GM12865 (cell line): ENCODE measurements at regions not wholly inside any gene's neighbourhood (a gene's known extent, or its start where the extent isn't known, plus 50 kb on each side); places are given as distances from the start of the nearest gene placed in this dataset.
A peak's percentile ranks its signal among the peaks of the same experiment; 100 is the strongest.

ENCODE experiments used
- DNase-seq: peaks from one replicate; pipeline ENCODE4 v3.0.0; 2010; ENCODE audit warnings: low read depth
- H3K4me3 ChIP-seq: 2 replicates; pipeline ENCODE4 v1.5.1; 2011; ENCODE audit warnings: mild to moderate bottlenecking, low read depth, low read length, control low read depth
- CTCF ChIP-seq: IDR thresholded peaks from 2 replicates; pipeline ENCODE4 v1.5.1; 2011; ENCODE audit warnings: low read length, control low read depth, low read depth, inconsistent platforms; ENCODE audit not compliant: insufficient read depth; ENCODE audit errors: missing control alignments

DNA sequence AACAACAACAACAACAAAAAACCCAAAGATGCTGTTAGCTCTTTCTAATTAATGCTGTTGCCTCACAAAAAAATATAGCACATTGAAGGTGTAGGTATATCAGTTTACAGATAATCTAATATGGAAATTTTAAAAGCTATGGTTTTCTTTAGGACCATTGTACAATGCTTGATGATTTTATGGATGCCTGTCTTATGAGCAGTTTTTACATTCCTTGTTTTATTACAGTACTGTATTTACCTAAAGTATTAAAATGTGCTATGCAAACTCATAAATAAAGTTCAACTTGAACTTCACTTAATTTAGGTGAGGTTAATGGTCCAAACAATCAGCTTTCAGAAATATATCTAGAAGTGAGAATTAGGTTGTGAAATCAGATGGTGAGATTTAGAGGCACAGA lies 212.2 kb upstream of the GOLIM4 start:
- no peak for TF ChIP-seq CTCF
- DNase-seq = no peak
- no peak overlapping the region for H3K4me3 ChIP-seq

GRCh38 chr3:168295027-168295426 lies 199.3 kb upstream of the GOLIM4 start:
- no peak overlapping the region for H3K4me3 ChIP-seq
- no peak for TF ChIP-seq CTCF
- peak; percentile 18 for DNase-seq

- DNase-seq = no peak
- no peak overlapping the region for H3K4me3 ChIP-seq
- no peak for TF ChIP-seq CTCF
These were observed 196.6 kb upstream of the GOLIM4 start for GRCh38 chr3:168292296-168292695.

DNA sequence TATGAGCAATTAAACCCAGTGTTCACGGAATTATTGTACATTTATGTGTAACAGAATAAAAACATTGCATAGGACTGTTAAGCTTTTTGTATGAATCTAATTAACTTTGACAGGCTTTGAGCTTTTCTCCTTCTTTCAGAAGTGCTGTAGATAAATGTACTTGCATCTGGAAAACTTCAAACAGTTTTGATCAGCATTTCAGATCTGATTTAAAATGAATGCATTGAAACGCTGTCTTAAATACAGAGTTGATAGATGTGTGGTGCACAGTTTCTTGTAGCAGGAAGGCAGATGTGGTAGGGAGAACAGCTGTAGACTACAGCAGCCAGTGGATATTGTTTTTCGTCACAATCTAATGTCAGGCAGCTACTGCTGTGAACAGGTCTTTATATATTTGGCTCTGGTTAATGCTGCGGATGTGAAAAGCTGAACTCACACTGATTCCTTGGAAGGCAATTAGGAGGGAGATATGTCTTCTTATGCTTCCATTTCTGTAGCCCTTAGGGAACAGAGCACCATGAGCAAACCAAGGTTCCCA lies 193.8 kb upstream of the GOLIM4 start:
- H3K4me3 ChIP-seq = no peak overlapping the region
- no peak for TF ChIP-seq CTCF
- no peak for DNase-seq

- TF ChIP-seq CTCF = no peak
These were observed 193.0 kb upstream of the GOLIM4 start for GRCh38 chr3:168288511-168289401.

DNA sequence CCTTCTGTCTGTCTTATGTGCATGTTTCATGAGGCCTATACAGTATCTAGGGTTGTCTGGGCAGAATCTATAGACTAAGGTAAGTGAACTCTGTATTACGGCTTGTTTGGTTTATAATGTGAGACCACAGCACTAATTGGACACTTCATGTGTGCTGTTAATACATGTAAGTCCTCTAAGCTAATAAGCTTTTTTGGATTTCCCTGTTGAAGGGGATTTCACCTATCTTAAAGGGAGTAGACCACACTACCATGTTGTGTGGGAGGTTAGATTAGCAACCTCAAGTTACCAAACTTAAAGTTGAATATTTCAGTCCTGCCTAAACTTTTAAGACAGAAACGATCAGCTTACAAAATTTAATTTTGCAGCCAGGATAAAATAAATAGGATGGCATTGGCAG lies 189.8 kb upstream of the GOLIM4 start:
- DNase-seq = peak; percentile 23
- no peak overlapping the region for H3K4me3 ChIP-seq
- no peak for TF ChIP-seq CTCF

More at GRCh38 chr3:168288511-168289401, 193.0 kb upstream of the GOLIM4 start:
- no peak overlapping the region for H3K4me3 ChIP-seq
- DNase-seq = no peak
